GM21576 (cell line): ENCODE measurements at regions not wholly inside any gene's neighbourhood (a gene's known extent, or its start where the extent isn't known, plus 50 kb on each side); places are given as distances from the start of the nearest gene placed in this dataset.

Experiments
- ATAC-seq: cut with Tn5 transposase; IDR thresholded peaks from one replicate; pipeline ENCODE4 v1.9.1; 2021; ENCODE audit warnings: mild to moderate bottlenecking, moderate library complexity; ENCODE audit not compliant: unreplicated experiment

- ATAC-seq, result no peak
Measured at GRCh38 chr20:2234598-2235191, 61.1 kb upstream of the TGM3 start.

GRCh38 chr20:2236256-2236655 lies 59.5 kb upstream of the TGM3 start:
- ATAC-seq, result no peak

- ATAC-seq, result no peak
Measured at GRCh38 chr20:2237059-2237458, 58.7 kb upstream of the TGM3 start.

- no peak for ATAC-seq
Measured at GRCh38 chr20:2238601-2239000, 57.2 kb upstream of the TGM3 start.

GRCh38 chr20:2240835-2241234 lies 55.0 kb upstream of the TGM3 start:
- ATAC-seq, result no peak

GRCh38 chr20:2242678-2243077 lies 53.1 kb upstream of the TGM3 start:
- ATAC-seq, result no peak

GRCh38 chr20:2244523-2244922 lies 51.3 kb upstream of the TGM3 start:
- ATAC-seq, result no peak

- no peak for ATAC-seq
Measured at GRCh38 chr20:2244993-2245392, 50.8 kb upstream of the TGM3 start.

- ATAC-seq, result no peak
Measured at GRCh38 chr20:2245637-2246036, 50.2 kb upstream of the TGM3 start.
